ENCODE measurements at regions not wholly inside any gene's neighbourhood (a gene's known extent, or its start where the extent isn't known, plus 50 kb on each side); places are given as distances from the start of the nearest gene placed in this dataset.
"Not testable (repeated sequence)": the region's sequence is repeated elsewhere in the genome, so short reads cannot be mapped to it uniquely, and the experiment has no call there.

GRCh38 chr6:9233686-9234085 lies 798.3 kb upstream of the SLC35B3 start:
- no peaks in the 10 kb centered on the region for H3K36me3 ChIP-seq (ENCODE audit: insufficient read depth, low read length)
- no peaks in the 10 kb centered on the region for H3K4me1 ChIP-seq (ENCODE audit: insufficient read depth, low read length)
- H3K4me3 ChIP-seq (ENCODE audit: low read depth in 1 of 2, low read length in 2 of 2): no peak overlapping the region
- H3K27ac ChIP-seq (ENCODE audit: low read depth, low read length): no peak overlapping the region
- no peaks in the 10 kb centered on the region for H3K9me3 ChIP-seq (ENCODE audit: low read length)
- H3K27me3 ChIP-seq (ENCODE audit: control insufficient read depth in 1 of 2, insufficient read depth in 2 of 2, low read length in 2 of 2): no peaks in the 10 kb centered on the region
- no peak overlapping the region for H3K9ac ChIP-seq (ENCODE audit: low read length)

GRCh38 chr6:9233226-9233625 lies 797.9 kb upstream of the SLC35B3 start:
- Histone ChIP-seq H3K36me3 (ENCODE audit: insufficient read depth, low read length) (no peaks in the 10 kb centered on the region), H3K27me3 (ENCODE audit: control insufficient read depth in 1 of 2, insufficient read depth in 2 of 2, low read length in 2 of 2) (no peaks in the 10 kb centered on the region), H3K9ac (ENCODE audit: low read length) (no peak overlapping the region), H3K9me3 (ENCODE audit: low read length) (no peaks in the 10 kb centered on the region), H3K4me1 (ENCODE audit: insufficient read depth, low read length) (no peaks in the 10 kb centered on the region), H3K27ac (ENCODE audit: low read depth, low read length) (no peak overlapping the region), H3K4me3 (ENCODE audit: low read depth in 1 of 2, low read length in 2 of 2) (no peak overlapping the region)

GRCh38 chr6:9225441-9225871 lies 790.1 kb upstream of the SLC35B3 start:
- Histone ChIP-seq H3K36me3 (ENCODE audit: insufficient read depth, low read length) (no peaks in the 10 kb centered on the region), H3K4me3 (ENCODE audit: low read depth in 1 of 2, low read length in 2 of 2) (no peak overlapping the region), H3K27me3 (ENCODE audit: control insufficient read depth in 1 of 2, insufficient read depth in 2 of 2, low read length in 2 of 2) (no peaks in the 10 kb centered on the region), H3K9me3 (ENCODE audit: low read length) (no peaks in the 10 kb centered on the region), H3K4me1 (ENCODE audit: insufficient read depth, low read length) (no peaks in the 10 kb centered on the region), H3K27ac (ENCODE audit: low read depth, low read length) (no peak overlapping the region), H3K9ac (ENCODE audit: low read length) (no peak overlapping the region)

- H3K27me3 ChIP-seq (ENCODE audit: control insufficient read depth in 1 of 2, insufficient read depth in 2 of 2, low read length in 2 of 2): no peaks in the 10 kb centered on the region
- H3K9me3 ChIP-seq (ENCODE audit: low read length): no peaks in the 10 kb centered on the region
- no peaks in the 10 kb centered on the region for H3K36me3 ChIP-seq (ENCODE audit: insufficient read depth, low read length)
- no peaks in the 10 kb centered on the region for H3K4me1 ChIP-seq (ENCODE audit: insufficient read depth, low read length)
- H3K27ac ChIP-seq (ENCODE audit: low read depth, low read length): no peak overlapping the region
- H3K4me3 ChIP-seq (ENCODE audit: low read depth in 1 of 2, low read length in 2 of 2): no peak overlapping the region
- H3K9ac ChIP-seq (ENCODE audit: low read length): no peak overlapping the region
Observed at GRCh38 chr6:9224539-9224938, 789.2 kb upstream of the SLC35B3 start.

GRCh38 chr6:9213717-9214116 lies 778.4 kb upstream of the SLC35B3 start:
- not testable (repeated sequence) for H3K4me3 ChIP-seq (ENCODE audit: low read depth in 1 of 2, low read length in 2 of 2); H3K9me3 ChIP-seq (ENCODE audit: low read length); H3K4me1 ChIP-seq (ENCODE audit: insufficient read depth, low read length); H3K9ac ChIP-seq (ENCODE audit: low read length); H3K36me3 ChIP-seq (ENCODE audit: insufficient read depth, low read length); H3K27me3 ChIP-seq (ENCODE audit: control insufficient read depth in 1 of 2, insufficient read depth in 2 of 2, low read length in 2 of 2); H3K27ac ChIP-seq (ENCODE audit: low read depth, low read length)

GRCh38 chr6:9208966-9209365 lies 773.6 kb upstream of the SLC35B3 start:
- Histone ChIP-seq H3K4me3 (ENCODE audit: low read depth in 1 of 2, low read length in 2 of 2) (no peak overlapping the region), H3K9ac (ENCODE audit: low read length) (no peak overlapping the region), H3K4me1 (ENCODE audit: insufficient read depth, low read length) (no peaks in the 10 kb centered on the region), H3K9me3 (ENCODE audit: low read length) (no peaks in the 10 kb centered on the region), H3K27me3 (ENCODE audit: control insufficient read depth in 1 of 2, insufficient read depth in 2 of 2, low read length in 2 of 2) (no peaks in the 10 kb centered on the region), H3K36me3 (ENCODE audit: insufficient read depth, low read length) (no peaks in the 10 kb centered on the region), H3K27ac (ENCODE audit: low read depth, low read length) (no peak overlapping the region)

- Histone ChIP-seq H3K27me3 (ENCODE audit: control insufficient read depth in 1 of 2, insufficient read depth in 2 of 2, low read length in 2 of 2) (no peaks in the 10 kb centered on the region), H3K9me3 (ENCODE audit: low read length) (no peaks in the 10 kb centered on the region), H3K9ac (ENCODE audit: low read length) (no peak overlapping the region), H3K4me3 (ENCODE audit: low read depth in 1 of 2, low read length in 2 of 2) (no peak overlapping the region), H3K36me3 (ENCODE audit: insufficient read depth, low read length) (no peaks in the 10 kb centered on the region), H3K4me1 (ENCODE audit: insufficient read depth, low read length) (no peaks in the 10 kb centered on the region), H3K27ac (ENCODE audit: low read depth, low read length) (no peak overlapping the region)
Observed at GRCh38 chr6:9205645-9206044, 770.3 kb upstream of the SLC35B3 start.

- H3K4me3 ChIP-seq (ENCODE audit: low read depth in 1 of 2, low read length in 2 of 2): no peak overlapping the region
- no peak overlapping the region for H3K9ac ChIP-seq (ENCODE audit: low read length)
- no peak overlapping the region for H3K27ac ChIP-seq (ENCODE audit: low read depth, low read length)
- no peaks in the 10 kb centered on the region for H3K36me3 ChIP-seq (ENCODE audit: insufficient read depth, low read length)
- no peaks in the 10 kb centered on the region for H3K9me3 ChIP-seq (ENCODE audit: low read length)
- no peaks in the 10 kb centered on the region for H3K27me3 ChIP-seq (ENCODE audit: control insufficient read depth in 1 of 2, insufficient read depth in 2 of 2, low read length in 2 of 2)
- no peaks in the 10 kb centered on the region for H3K4me1 ChIP-seq (ENCODE audit: insufficient read depth, low read length)
Observed at GRCh38 chr6:9204171-9204570, 768.8 kb upstream of the SLC35B3 start.

GRCh38 chr6:9200712-9201111 lies 765.4 kb upstream of the SLC35B3 start:
- no peaks in the 10 kb centered on the region for H3K36me3 ChIP-seq (ENCODE audit: insufficient read depth, low read length)
- H3K4me3 ChIP-seq (ENCODE audit: low read depth in 1 of 2, low read length in 2 of 2): no peak overlapping the region
- H3K27ac ChIP-seq (ENCODE audit: low read depth, low read length): no peak overlapping the region
- no peaks in the 10 kb centered on the region for H3K27me3 ChIP-seq (ENCODE audit: control insufficient read depth in 1 of 2, insufficient read depth in 2 of 2, low read length in 2 of 2)
- H3K9me3 ChIP-seq (ENCODE audit: low read length): no peaks in the 10 kb centered on the region
- no peak overlapping the region for H3K9ac ChIP-seq (ENCODE audit: low read length)
- no peaks in the 10 kb centered on the region for H3K4me1 ChIP-seq (ENCODE audit: insufficient read depth, low read length)

GRCh38 chr6:9197726-9198125 lies 762.4 kb upstream of the SLC35B3 start:
- Histone ChIP-seq H3K27me3 (ENCODE audit: control insufficient read depth in 1 of 2, insufficient read depth in 2 of 2, low read length in 2 of 2) (no peaks in the 10 kb centered on the region), H3K4me1 (ENCODE audit: insufficient read depth, low read length) (no peaks in the 10 kb centered on the region), H3K4me3 (ENCODE audit: low read depth in 1 of 2, low read length in 2 of 2) (no peak overlapping the region), H3K27ac (ENCODE audit: low read depth, low read length) (no peak overlapping the region), H3K9me3 (ENCODE audit: low read length) (no peaks in the 10 kb centered on the region), H3K9ac (ENCODE audit: low read length) (no peak overlapping the region), H3K36me3 (ENCODE audit: insufficient read depth, low read length) (no peaks in the 10 kb centered on the region)

- H3K4me3 ChIP-seq (ENCODE audit: low read depth in 1 of 2, low read length in 2 of 2): no peak overlapping the region
- no peaks in the 10 kb centered on the region for H3K27me3 ChIP-seq (ENCODE audit: control insufficient read depth in 1 of 2, insufficient read depth in 2 of 2, low read length in 2 of 2)
- no peak overlapping the region for H3K9ac ChIP-seq (ENCODE audit: low read length)
- no peaks in the 10 kb centered on the region for H3K36me3 ChIP-seq (ENCODE audit: insufficient read depth, low read length)
- H3K9me3 ChIP-seq (ENCODE audit: low read length): no peaks in the 10 kb centered on the region
- no peaks in the 10 kb centered on the region for H3K4me1 ChIP-seq (ENCODE audit: insufficient read depth, low read length)
- no peak overlapping the region for H3K27ac ChIP-seq (ENCODE audit: low read depth, low read length)
Observed at GRCh38 chr6:9195322-9195721, 760.0 kb upstream of the SLC35B3 start.

- H3K9ac ChIP-seq (ENCODE audit: low read length): no peak overlapping the region
- H3K4me1 ChIP-seq (ENCODE audit: insufficient read depth, low read length): no peaks in the 10 kb centered on the region
- H3K27me3 ChIP-seq (ENCODE audit: control insufficient read depth in 1 of 2, insufficient read depth in 2 of 2, low read length in 2 of 2): no peaks in the 10 kb centered on the region
- no peaks in the 10 kb centered on the region for H3K9me3 ChIP-seq (ENCODE audit: low read length)
- H3K36me3 ChIP-seq (ENCODE audit: insufficient read depth, low read length): no peaks in the 10 kb centered on the region
- H3K4me3 ChIP-seq (ENCODE audit: low read depth in 1 of 2, low read length in 2 of 2): no peak overlapping the region
- no peak overlapping the region for H3K27ac ChIP-seq (ENCODE audit: low read depth, low read length)
Observed at GRCh38 chr6:9192405-9192909, 757.1 kb upstream of the SLC35B3 start.
